ENCODE measurements at regions not wholly inside any gene's neighbourhood (a gene's known extent, or its start where the extent isn't known, plus 50 kb on each side); places are given as distances from the start of the nearest gene placed in this dataset.

DNA sequence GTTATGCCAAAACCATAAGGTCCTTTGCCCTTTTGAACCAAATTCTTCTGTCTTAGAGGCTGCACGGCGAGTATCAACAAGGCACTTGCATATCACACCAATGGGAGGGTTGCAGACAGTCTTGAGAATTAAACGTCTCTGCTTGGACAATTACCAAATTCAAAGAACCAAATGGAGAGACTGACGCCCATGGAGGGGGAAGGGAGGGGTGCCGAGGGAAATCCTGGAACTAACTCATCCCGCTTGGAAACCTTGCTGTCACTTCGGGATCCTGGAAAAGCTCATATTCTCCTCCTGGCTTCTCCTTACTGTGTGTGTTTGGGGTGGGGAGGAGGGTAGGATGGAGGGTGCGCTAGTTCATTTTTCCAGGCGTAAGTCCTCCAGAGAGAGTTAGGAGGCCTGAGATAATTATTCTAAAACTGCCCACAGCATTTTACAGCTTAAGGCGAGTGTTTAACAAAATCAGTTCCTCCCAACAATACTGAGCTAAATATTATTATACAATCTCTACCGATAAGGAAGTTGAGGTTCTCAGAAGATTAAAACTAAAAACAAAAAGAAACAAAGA lies 425.1 kb downstream of the TSHZ3 start:
- TF ChIP-seq GATA3 (IDR thresholded peaks at IDR 0.05; ENCODE audit: low read depth, low read length) = no peak
- TF ChIP-seq GATA2 (IDR thresholded peaks at IDR 0.05; ENCODE audit: low read depth, low read length) = no peak
